IMR-90 (cell line): ENCODE measurements at regions not wholly inside any gene's neighbourhood (a gene's known extent, or its start where the extent isn't known, plus 50 kb on each side); places are given as distances from the start of the nearest gene placed in this dataset.

Experiments used
- ATAC-seq: fragments of 200-7000 bp; cut with Tn5 transposase; 2 replicates; pipeline ENCODE4 v1.9.1; 2020; ENCODE audit warnings: low read depth, mild to moderate bottlenecking, moderate library complexity
- BruUV-seq: library from RNA; stranded (reverse); fragments of 400-500 nt; replicated peaks from 2 replicates; lab custom pipeline; 2021; lab: Mats Ljungman, UMichigan
- CTCF ChIA-PET: fragments of 300-600 bp; formaldehyde crosslinking; extraction: SDS; loops from one replicate; lab custom pipeline; 2021; ENCODE audit warnings: antibody characterized with exemption; lab: Yijun Ruan, JAX
- POLR2A ChIA-PET: fragments of 300-600 bp; sonication (Branson Sonifier 250); formaldehyde crosslinking; loops from one replicate; lab custom pipeline; 2022; ENCODE audit warnings: antibody characterized with exemption; ENCODE audit not compliant: unreplicated experiment; lab: Charles Lee
- DNase-seq: peaks from one replicate; pipeline ENCODE4 v3.0.0; 2013
- H2AFZ ChIP-seq: replicated peaks from 2 replicates; pipeline ENCODE3; 2013; ENCODE audit warnings: low read length, mild to moderate bottlenecking; ENCODE audit not compliant: poor library complexity
- H2AK5ac ChIP-seq: 2 replicates; pipeline ENCODE4 v1.6.1; 2013; ENCODE audit warnings: low read depth, low read length, inconsistent platforms
- H2AK9ac ChIP-seq: replicated peaks from 2 replicates; pipeline ENCODE3; 2013; ENCODE audit warnings: mild to moderate bottlenecking, low read depth, low read length, moderate library complexity; ENCODE audit not compliant: poor library complexity
- H2BK120ac ChIP-seq: 2 replicates; pipeline ENCODE4 v1.6.1; 2013; ENCODE audit warnings: low read depth, low read length, inconsistent platforms
- H2BK15ac ChIP-seq: 3 replicates; pipeline ENCODE4 v1.6.1; 2013; ENCODE audit warnings: low read depth, low read length, inconsistent platforms
- H2BK20ac ChIP-seq: 2 replicates; pipeline ENCODE4 v1.6.1; 2013; ENCODE audit warnings: low read depth, mild to moderate bottlenecking, inconsistent platforms, low read length, moderate library complexity
- H2BK5ac ChIP-seq: 2 replicates; pipeline ENCODE4 v1.6.1; 2013; ENCODE audit warnings: mild to moderate bottlenecking, low read depth, low read length, inconsistent platforms; ENCODE audit not compliant: poor library complexity, severe bottlenecking
- H3K14ac ChIP-seq: replicated peaks from 2 replicates; pipeline ENCODE4 v1.6.1; 2013; ENCODE audit warnings: low read depth, low read length, inconsistent platforms
- H3K18ac ChIP-seq: 2 replicates; pipeline ENCODE4 v1.6.1; 2013; ENCODE audit warnings: low read depth, low read length, control low read depth
- H3K23ac ChIP-seq: 2 replicates; pipeline ENCODE4 v1.6.1; 2013; ENCODE audit warnings: low read depth, low read length, inconsistent platforms
- H3K27ac ChIP-seq: 2 replicates; pipeline ENCODE4 v1.5.1; 2013; ENCODE audit warnings: mild to moderate bottlenecking, control low read depth, low read length; ENCODE audit not compliant: insufficient read depth
- H3K27me3 ChIP-seq: 2 replicates; pipeline ENCODE4 v1.6.1; 2013; ENCODE audit warnings: low read length; ENCODE audit not compliant: control insufficient read depth, insufficient read depth
- H3K36me3 ChIP-seq: 2 replicates; pipeline ENCODE4 v1.6.1; 2013; ENCODE audit warnings: low read length, mixed read lengths; ENCODE audit not compliant: control insufficient read depth, insufficient read depth
- H3K4ac ChIP-seq: 2 replicates; pipeline ENCODE4 v1.6.1; 2013; ENCODE audit warnings: low read depth, low read length, inconsistent platforms
- H3K4me1 ChIP-seq: 2 replicates; pipeline ENCODE4 v1.6.1; 2013; ENCODE audit warnings: low read length, mixed read lengths; ENCODE audit not compliant: control insufficient read depth, insufficient read depth
- H3K4me2 ChIP-seq: 2 replicates; pipeline ENCODE4 v1.6.1; 2013; ENCODE audit warnings: low read depth, mild to moderate bottlenecking, control low read depth, low read length, moderate library complexity
- H3K4me3 ChIP-seq: 2 replicates; pipeline ENCODE4 v1.5.1; 2013; ENCODE audit warnings: low read depth, mild to moderate bottlenecking, control low read depth, low read length, moderate library complexity; ENCODE audit not compliant: insufficient read depth
- H3K56ac ChIP-seq: 2 replicates; pipeline ENCODE4 v1.6.1; 2013; ENCODE audit warnings: low read length, inconsistent platforms; ENCODE audit not compliant: insufficient read depth; ENCODE audit errors: extremely low read depth
- H3K79me1 ChIP-seq, 2 experiments: 2 replicates each; pipeline ENCODE4 v1.6.1; 2013; ENCODE audit warnings: low read length in 2 of 2, inconsistent platforms in 1 of 2, low read depth in 1 of 2
- H3K9ac ChIP-seq: 2 replicates; pipeline ENCODE4 v1.6.1; 2013; ENCODE audit warnings: low read depth, low read length, control low read depth
- H3K9me1 ChIP-seq: 2 replicates; pipeline ENCODE4 v1.6.1; 2013; ENCODE audit warnings: low read length, inconsistent platforms; ENCODE audit not compliant: insufficient read depth
- H3K9me3 ChIP-seq: 2 replicates; pipeline ENCODE4 v1.6.1; 2013; ENCODE audit warnings: low read length; ENCODE audit not compliant: control insufficient read depth, insufficient read depth
- H4K20me1 ChIP-seq: 2 replicates; pipeline ENCODE4 v1.6.1; 2013; ENCODE audit warnings: low read length, inconsistent platforms; ENCODE audit not compliant: insufficient read depth
- H4K5ac ChIP-seq: 2 replicates; pipeline ENCODE4 v1.6.1; 2013; ENCODE audit warnings: mild to moderate bottlenecking, low read depth, low read length, control low read depth
- H4K8ac ChIP-seq, 2 experiments: 2 replicates each; pipeline ENCODE4 v1.6.1; 2013; ENCODE audit warnings: low read depth in 2 of 2, low read length in 2 of 2, control low read depth in 1 of 2, inconsistent platforms in 1 of 2
- H4K91ac ChIP-seq: 2 replicates; pipeline ENCODE4 v1.6.1; 2013; ENCODE audit warnings: low read depth, low read length, inconsistent platforms; ENCODE audit not compliant: insufficient read depth
- BHLHE40 ChIP-seq: fragments of 150-350 bp; IDR thresholded peaks from 2 replicates; pipeline ENCODE4 v1.6.1; 2016; ENCODE audit warnings: mild to moderate bottlenecking, low read depth, low read length
- WGBS, 2 experiments: methylation state at CpG; one replicate each; pipeline versions ENCODE4 v1.1.5 to v1.1.7; 2013; ENCODE audit warnings: missing lambda C conversion rate in 2 of 2; ENCODE audit not compliant: insufficient read length in 1 of 2; ENCODE audit errors: extremely low coverage in 2 of 2; 5-methylcytosine and 5-hydroxymethylcytosine counted together
- dilution Hi-C: fragments of 300-500 bp; cut with HindIII; formaldehyde crosslinking; loops from one replicate; pipeline ENCODE4 v1.14.3; 2018; ENCODE audit warnings: low sequenced_read_pairs; ENCODE audit not compliant: unreplicated experiment
- in situ Hi-C: fragments of 300-500 bp; cut with MboI; formaldehyde crosslinking; loops from 3 replicates; pipeline ENCODE4 v1.14.3; 2019; ENCODE audit warnings: low sequenced_read_pairs, inconsistent platforms, mixed read lengths
- intact Hi-C: fragments of 100-400 bp; cut with micrococcal nuclease; formaldehyde crosslinking; loops from 2 replicates; pipeline ENCODE4 v1.10.0; 2022

DNA sequence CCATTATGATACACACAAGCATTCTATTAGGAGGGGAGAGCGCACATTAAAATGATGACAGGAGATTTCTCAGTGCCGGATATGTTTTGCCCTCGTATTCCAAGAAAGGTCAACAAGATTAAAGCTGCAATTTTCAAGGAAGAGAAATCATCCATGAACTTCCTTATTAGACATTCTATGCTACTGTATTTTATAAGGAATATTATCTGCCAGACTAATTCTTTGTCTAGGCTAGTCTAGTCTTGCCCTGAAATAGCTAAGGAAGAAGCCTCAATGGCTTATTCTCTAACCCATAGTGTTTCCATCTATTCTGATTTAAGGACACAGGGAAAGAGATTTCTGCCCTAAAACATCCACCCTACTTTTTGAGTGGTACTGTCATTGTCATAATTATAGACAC lies 315.4 kb downstream of the ADGRG6 start:
- intact Hi-C loops: no loop called here
- Histone ChIP-seq H2AK9ac (no peak overlapping the region), H4K20me1 (no peaks in the 10 kb centered on the region), H2BK20ac (no peak overlapping the region), H3K56ac (no peak overlapping the region), H3K4me2 (no peak overlapping the region), H2AK5ac (no peak overlapping the region), H3K27ac (no peak overlapping the region), H3K9ac (no peak overlapping the region), H4K91ac (no peak overlapping the region), H2BK120ac (no peak overlapping the region), H2BK15ac (no peak overlapping the region), H3K9me1 (no peaks in the 10 kb centered on the region), H3K4me1 (no peaks in the 10 kb centered on the region), H3K14ac (no peak overlapping the region), H3K23ac (no peak overlapping the region), H3K18ac (no peak overlapping the region), H3K36me3 (no peaks in the 10 kb centered on the region), H3K27me3 (peaks cover 28% of the 10 kb centered on the region), H4K5ac (no peak overlapping the region), H3K79me1 (no peaks in the 10 kb centered on the region), H3K4ac (no peak overlapping the region), H4K8ac (no peak overlapping the region), H2BK5ac (no peak overlapping the region), H2AFZ (no peak overlapping the region), H3K4me3 (no peak overlapping the region), H3K9me3 (peaks cover 2% of the 10 kb centered on the region; the same call in 1 of the 2 replicates)
- in situ Hi-C loops: no loop called here
- dilution Hi-C loops: no loop called here
- ChIA-PET POLR2A (no interaction called here), CTCF (no interaction called here)
- ATAC-seq: no peak
- no peak for TF ChIP-seq BHLHE40
- no TSS peak for BruUV-seq
- no CpG with 5 or more reads among the region's 3 CpGs for WGBS, 2 experiments
- DNase-seq: no peak
